ENCODE measurements at regions not wholly inside any gene's neighbourhood (a gene's known extent, or its start where the extent isn't known, plus 50 kb on each side); places are given as distances from the start of the nearest gene placed in this dataset.

GRCh38 chr6:85026021-85026420 lies 261.6 kb upstream of the TBX18 start:
- TF ChIP-seq CTCF (IDR thresholded peaks at IDR 0.05) (no peak), POLR2A (IDR thresholded peaks at IDR 0.05) (no peak)
